NCI-H748 treated with DMSO at 0.1 percent for 48 hours (cell line): ENCODE measurements at regions not wholly inside any gene's neighbourhood (a gene's known extent, or its start where the extent isn't known, plus 50 kb on each side); places are given as distances from the start of the nearest gene placed in this dataset.

Experiments
- DNase-seq: peaks from one replicate; lab custom pipeline; 2025; lab: John Stamatoyannopoulos, UW

DNA sequence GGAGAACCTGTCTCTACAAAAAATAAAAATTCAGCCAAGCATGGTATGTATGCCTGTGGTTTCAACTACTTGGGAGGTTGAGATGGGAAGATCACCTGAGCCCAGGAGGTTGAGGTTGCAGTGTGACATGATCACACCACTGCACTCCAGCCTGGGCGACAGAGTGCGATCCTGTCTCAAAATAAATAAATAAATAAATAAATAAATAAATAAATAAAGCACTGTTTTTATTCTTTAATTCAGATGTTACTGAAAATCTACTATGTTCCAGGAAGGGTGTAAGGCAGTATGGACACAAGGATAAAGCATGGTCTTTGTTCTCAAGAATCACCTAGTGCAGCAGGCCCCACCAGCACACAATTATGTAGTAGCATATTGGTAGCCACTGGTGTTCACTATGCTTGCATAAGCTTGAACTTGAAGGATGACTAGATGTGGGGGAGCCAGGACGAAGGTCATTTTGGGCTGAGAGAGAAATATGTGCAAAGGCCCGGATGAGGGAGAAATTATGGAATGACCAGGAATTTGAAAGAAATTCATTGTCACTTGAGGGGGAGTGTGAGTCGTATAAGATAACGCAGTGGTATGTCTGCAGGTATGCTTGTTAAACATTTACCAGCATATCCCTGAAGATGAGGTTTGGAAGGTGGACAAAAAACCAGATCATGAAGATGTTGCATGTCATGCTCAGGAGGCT is 70.2 kb upstream of the CD180 start:
- no peak for DNase-seq

DNA sequence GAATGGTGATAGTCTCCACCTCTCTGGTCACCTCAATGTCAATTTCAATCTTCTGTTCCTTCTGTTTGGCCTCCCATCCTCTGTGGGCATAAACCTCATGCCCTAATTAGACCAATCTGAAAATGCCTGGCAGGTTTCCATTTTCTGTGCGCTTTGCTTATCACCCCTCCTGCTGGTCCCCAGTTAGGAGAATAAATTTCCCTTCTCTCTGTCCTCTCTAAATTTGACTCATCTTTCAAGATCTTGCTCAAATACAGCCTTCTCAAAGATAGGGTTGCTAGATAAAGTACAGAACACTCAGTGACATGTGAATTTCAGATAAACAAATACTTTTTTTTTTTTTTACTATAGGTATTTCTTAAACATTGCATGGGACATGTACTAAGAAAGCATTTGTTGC is 69.4 kb upstream of the CD180 start:
- DNase-seq = no peak

DNA sequence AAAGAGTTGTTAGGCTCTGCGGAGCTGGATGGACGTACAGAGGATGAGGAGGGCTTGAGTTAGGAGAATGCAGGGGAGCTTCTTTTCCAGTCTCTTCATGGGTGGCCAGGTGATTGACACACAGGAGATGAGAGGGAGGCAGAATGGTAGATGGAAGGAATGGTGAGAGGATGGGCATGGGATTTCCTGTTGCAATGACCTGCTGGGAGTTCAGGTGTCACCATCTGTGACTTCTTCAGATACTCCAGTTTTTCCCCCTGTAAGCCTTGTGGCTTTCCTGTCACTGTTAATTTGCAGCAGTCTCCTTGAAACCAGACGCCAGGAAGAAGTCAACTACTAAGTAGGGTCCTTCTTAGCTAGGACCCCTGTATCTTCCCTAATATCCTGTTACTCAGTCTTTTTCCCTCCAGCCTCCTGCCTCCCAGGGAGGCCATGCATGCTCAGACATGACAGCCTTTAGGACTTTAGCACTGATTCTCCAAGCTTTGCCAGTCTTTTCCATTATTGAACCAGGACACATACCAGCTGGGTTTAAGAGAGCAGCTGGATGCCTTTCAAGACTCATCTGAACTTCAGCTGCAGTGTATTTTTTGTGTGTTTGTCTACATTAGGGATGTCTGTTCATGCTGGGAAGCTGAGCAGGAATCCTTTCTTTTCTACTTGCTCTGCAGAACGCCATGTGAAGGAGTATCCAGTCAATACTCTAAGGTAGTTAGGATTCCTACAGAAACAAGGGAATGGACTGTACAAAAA is 67.2 kb upstream of the CD180 start:
- DNase-seq = no peak

DNA sequence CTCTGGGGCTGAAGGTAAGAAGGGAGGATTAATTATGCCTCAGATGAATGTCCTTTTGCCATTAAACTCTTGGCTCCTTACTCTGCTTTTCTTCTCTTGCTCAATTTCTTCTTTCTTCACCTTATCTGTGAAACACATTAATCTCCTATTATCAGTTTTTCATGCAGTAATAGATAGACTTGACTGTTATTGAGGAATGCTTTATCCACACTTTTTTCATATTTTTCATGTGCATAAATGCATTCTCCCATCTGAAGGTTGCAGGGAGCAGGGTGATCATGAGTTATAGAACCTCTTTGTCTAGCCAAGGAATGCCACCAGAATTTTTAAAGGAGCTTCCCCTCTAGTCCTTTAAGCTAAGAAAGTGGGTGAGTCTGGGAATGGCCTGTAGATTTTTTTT is 66.4 kb upstream of the CD180 start:
- no peak for DNase-seq

DNA sequence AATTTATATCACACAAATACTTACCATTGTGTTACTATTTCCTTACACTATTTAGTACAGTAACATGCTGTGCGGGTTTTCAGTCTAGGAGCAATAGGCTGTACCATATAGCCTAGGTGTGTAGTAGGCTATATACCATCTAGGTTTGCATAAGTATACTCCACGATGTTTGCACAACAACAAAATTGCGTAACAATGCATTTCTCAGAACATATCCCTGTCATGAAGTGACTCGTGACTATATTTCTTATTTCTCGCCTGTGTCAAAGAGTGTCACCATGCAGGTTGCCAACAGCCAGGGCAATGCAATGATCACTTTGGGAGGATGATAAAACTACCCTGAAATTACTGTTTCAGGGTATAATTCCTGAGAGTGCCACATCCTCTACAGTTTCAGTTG is 65.6 kb upstream of the CD180 start:
- no peak for DNase-seq

DNA sequence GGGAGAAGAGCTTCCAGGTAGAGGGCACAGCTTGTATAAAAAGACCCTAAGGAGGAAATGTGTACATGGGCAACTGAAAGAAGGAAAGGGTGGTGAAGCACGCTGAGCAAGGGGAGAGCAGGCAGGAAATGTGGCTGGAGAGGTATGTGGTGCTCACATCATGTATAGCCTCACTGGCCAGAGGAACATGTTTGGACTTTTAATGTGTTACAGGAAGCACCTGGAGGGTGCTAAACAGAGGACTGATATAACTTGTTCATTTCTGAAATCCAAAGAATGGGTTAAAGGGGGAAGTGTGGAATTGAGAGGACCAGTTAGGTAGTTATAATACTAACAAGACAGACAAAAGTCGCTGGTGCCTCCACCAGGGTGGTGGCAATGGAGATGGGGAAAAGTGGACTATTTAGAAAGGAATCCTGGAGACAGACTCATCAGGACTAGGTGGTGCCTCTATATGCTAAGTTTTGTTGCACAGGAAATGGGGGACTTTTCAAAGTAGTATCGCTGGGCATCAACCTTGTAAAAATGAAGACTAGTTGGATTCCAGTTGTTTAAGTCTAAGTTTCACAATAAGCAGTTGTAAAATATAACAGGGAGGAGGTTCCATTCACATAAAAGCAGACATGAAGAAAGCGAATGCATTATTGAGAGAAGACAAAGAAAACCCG is 63.1 kb upstream of the CD180 start:
- DNase-seq = no peak

DNA sequence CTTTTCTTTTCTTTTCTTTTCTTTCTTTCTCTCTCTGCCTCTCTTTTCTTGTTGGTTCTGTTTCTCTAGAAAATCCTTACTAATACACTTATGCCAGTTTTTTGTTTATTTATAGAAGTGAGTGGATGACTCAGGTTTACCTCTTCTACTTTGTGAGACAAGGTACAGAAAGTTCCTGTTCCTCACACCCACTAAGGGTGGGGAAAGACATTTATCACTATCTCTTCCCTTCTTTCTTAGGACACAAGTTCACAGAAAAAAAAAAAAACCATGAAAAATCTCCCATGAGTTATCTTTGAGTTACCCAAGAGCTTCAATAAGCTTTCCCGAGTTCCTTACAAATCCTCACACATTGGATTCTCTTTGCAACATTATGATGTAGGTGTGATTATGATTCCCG is 60.9 kb upstream of the CD180 start:
- DNase-seq = no peak

DNA sequence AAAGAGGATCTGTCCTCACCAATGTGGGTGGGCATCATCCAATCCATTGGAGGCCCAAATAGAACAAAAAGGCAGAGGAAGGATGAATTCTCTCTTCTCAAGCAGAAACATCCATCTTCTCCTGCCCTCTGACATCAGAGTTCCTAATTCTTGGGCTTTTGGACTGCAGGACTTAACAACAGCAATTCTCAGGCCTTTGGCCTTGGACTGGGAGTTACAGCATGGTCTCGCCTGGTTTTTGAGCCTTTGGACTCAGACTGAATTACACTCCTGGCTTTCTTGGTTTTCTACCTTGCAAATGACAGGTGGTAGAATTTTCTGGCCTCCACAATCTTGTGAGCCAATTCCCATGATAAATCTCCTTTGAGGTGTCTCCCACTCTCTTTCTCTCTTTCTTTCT is 60.5 kb upstream of the CD180 start:
- DNase-seq = no peak

DNA sequence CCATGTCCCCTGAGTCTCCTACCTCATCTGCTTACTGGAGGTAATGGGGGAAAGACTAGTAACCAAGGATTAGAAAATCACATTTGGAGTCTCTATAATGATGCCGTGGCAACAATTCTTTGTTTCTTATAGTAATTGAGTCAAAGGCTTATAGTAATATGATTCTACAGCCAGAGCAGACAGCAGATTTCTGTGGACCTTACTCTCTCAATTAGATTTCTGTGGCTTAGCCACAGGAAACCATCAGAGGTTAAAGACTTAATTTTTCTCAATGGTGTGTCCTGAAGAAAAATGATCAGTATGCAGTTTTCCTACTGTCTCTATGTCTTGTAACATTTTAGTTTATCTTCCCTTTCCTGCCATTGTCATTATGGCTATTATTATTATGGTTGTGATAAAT is 59.3 kb upstream of the CD180 start:
- no peak for DNase-seq

DNA sequence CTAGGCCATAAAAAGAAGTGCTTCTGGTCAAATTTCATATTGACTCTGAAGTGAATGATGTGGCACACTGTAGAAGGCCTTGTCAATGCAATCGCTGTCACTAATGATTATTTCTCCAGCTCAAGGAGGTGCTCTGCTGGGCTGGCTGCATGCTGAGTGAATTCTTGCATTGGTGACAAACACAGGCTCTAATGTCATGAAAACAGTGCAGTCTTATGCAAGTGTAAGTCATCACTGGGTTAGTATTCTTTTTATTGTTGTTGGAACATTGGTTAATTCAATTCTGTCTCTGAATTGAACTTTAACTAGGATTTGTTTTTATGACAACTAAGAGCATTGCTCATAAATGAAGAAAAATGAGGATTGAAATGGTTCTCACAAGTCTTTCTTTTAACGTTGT is 57.3 kb upstream of the CD180 start:
- peak; percentile 44 for DNase-seq

DNA sequence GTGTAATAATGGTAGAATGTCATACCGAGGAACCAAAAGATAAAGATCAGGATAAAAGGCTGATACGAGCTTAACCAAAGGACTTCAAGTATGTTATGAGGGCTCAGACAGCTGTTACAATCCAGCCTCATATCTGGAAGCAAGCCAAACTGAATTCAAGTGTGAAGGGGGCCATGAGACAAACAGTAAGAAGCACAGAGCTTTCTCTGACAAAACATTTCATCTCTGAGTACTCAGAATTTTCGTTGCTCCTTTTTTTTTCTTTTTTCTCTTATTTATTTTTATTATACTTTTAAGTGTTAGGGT is 52.9 kb upstream of the CD180 start:
- no peak for DNase-seq

DNA sequence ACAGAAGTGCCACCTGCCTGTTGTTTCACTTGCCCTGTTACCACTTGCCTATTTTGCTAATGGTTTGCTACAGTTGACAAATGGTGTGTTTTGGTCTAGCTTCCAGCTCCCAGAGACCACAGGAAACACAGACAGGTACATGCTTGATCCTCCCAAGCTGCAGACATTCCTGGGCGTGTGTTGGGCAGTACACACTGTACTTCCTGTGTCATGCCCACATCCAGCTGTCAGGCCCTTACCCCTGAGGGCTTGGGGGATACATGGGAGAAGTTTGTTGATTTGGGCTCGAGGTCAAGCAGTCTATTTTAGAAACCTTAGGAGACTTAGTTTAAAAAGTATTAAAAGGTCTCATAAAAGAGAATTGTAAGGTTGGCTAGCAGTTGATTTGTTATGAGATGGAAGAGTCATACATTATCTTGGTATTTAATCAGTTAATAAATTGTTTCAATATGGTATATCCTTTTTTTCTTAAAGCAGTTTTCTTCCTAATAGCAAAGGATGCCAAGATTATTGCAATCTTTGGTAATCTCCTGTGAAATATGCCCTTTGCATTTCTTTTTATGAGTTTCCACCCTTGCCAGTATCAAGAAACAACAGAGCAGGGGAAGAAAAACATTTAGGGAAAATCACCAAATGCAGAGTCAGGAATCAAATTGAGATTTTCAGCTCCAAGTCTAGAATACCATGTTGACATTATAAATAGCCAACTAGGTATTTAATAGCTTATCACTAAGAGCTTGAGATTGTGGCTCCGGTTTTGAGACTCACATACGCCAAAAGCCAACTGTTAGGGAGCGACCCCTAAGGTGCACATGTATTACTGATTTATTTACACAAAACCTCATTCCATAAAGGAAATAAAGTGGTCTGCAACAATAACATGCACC is 52.3 kb upstream of the CD180 start:
- no peak for DNase-seq

DNA sequence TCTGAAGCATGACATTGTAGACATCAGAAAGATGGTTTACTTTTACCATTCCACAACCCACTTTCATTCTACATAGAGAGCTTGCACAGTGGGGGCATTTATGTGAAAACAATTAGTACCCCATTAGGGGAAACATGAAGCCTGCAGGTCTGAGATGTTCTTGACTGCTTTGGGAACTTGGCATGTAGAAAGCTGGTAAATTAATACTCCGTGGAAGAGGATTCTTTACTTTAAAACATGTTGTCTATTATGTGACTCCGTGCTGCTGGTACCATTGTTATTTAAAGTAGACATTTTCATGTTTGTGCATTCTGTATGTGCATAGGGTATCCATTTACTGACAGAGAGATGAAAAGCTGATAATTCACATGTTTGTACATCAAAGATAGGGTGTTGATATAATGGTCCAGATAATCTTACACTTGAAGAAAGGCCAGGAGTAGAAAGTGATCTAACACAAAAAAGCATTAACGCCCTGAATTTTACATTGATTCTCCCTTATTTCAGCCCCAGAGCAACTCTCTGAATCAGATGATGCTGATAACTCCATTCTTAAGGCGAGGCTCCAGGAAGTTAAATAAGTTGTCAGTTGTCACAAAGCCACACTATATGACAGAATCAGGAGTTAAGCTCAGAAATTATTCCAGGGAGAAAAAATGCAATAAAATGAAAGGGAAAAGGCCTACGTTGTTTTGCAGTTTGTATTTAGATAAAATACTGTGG is 50.1 kb upstream of the CD180 start:
- DNase-seq = no peak
